ENCODE measurements at regions not wholly inside any gene's neighbourhood (a gene's known extent, or its start where the extent isn't known, plus 50 kb on each side); places are given as distances from the start of the nearest gene placed in this dataset.

DNA sequence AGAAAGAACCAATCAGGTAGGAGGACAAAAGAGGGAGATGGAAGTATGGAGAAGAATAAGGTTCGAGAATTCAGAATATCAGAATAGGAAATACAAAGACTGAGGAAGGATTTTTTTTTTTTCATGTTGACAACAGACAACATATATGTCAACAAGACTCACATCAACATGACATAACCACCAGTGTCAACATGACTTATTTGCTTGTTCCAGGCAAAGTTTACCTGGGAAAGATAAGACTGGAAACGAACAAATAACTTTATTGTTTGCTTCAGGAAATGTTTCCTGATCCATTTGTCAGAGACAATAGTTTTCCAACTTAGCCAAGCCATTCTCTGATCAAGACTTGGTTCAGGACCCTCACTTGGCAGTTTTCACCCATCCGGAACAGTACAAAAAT is 321.9 kb upstream of the NETO1 start:
- Histone ChIP-seq H3K4me1 (ENCODE audit: control insufficient read depth, insufficient read depth, low read length, poor library complexity, severe bottlenecking) (no peaks in the 10 kb centered on the region), H3K36me3 (ENCODE audit: control insufficient read depth, insufficient read depth, low read length) (no peaks in the 10 kb centered on the region), H3K27ac (ENCODE audit: insufficient read depth, low read length, poor library complexity, severe bottlenecking) (no peak overlapping the region), H3K9me3 (ENCODE audit: control insufficient read depth in 2 of 2, low read length in 2 of 2) (no peaks in the 10 kb centered on the region), H3K4me3 (ENCODE audit: low read depth, low read length) (no peak overlapping the region), H3K27me3 (ENCODE audit: control insufficient read depth, insufficient read depth, low read length) (no peaks in the 10 kb centered on the region)
- DNase-seq, result no peak
- Mint-ChIP-seq H3K36me3 (no peaks in the 10 kb centered on the region), H3K27me3 (no peaks in the 10 kb centered on the region), H3K4me1 (no peaks in the 10 kb centered on the region), H3K27ac (no peak overlapping the region), H3K4me3 (no peak overlapping the region), H3K9me3 (peaks cover 0 to 21% (median 10%) of the 10 kb centered on the region in 7 donors)
- no peak for ATAC-seq (ENCODE audit: low read depth in 2 of 2)

DNA sequence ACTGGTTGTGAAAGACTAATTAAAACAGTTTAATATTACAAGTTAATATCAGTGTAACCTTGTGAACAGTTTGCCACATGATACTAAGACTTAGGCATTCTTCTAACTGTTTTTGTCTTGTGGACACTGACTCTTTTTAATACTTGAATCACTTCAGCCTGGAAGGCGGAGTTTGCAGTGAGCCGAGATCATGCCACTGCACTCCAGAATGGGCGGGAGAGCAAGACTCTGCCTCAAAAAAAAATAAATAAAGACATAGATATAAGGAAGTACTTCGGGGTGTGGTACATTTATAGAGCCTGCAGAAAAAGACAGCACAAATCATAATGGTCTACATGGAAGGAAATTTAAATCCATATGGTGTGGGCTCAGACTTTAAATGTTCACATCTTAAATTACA is 300.4 kb upstream of the NETO1 start:
- H3K4me3 ChIP-seq (ENCODE audit: low read depth, low read length), result no peak overlapping the region
- no peak overlapping the region for H3K27ac ChIP-seq (ENCODE audit: insufficient read depth, low read length, poor library complexity, severe bottlenecking)
- H3K27me3 ChIP-seq (ENCODE audit: control insufficient read depth, insufficient read depth, low read length), result no peaks in the 10 kb centered on the region
- ATAC-seq (ENCODE audit: low read depth in 2 of 2), result no peak
- Mint-ChIP-seq H3K27me3 (no peaks in the 10 kb centered on the region), H3K9me3 (peaks cover 0 to 11% (median 2%) of the 10 kb centered on the region in 7 donors), H3K4me1 (no peaks in the 10 kb centered on the region), H3K27ac (no peak overlapping the region), H3K36me3 (no peaks in the 10 kb centered on the region), H3K4me3 (no peak overlapping the region)
- DNase-seq, result no peak
- no peaks in the 10 kb centered on the region for H3K36me3 ChIP-seq (ENCODE audit: control insufficient read depth, insufficient read depth, low read length)
- peaks cover 0 to 2% of the 10 kb centered on the region in 2 experiments for H3K9me3 ChIP-seq (ENCODE audit: control insufficient read depth in 2 of 2, low read length in 2 of 2)
- H3K4me1 ChIP-seq (ENCODE audit: control insufficient read depth, insufficient read depth, low read length, poor library complexity, severe bottlenecking), result no peaks in the 10 kb centered on the region

DNA sequence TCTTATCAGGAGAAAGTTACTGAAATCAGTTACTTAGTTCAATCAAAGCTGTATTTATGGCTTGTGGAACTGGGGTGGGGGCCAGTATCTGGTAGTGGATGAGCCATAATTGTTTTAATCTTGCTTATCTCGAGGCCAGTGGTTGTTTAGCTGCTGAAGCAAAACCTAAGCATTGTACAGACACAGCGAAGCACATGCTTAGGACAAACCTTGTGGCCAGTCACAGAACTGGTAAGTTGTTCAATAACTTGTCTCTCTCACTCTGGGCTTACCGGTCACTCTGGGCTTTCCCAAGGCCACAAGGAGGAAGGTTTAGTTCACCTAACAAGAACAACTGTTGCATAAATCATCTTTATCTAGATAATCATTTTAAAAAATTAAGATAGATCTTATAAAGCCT is 296.6 kb upstream of the NETO1 start:
- no peak for ATAC-seq (ENCODE audit: low read depth in 2 of 2)
- Histone ChIP-seq H3K36me3 (ENCODE audit: control insufficient read depth, insufficient read depth, low read length) (no peaks in the 10 kb centered on the region), H3K9me3 (ENCODE audit: control insufficient read depth in 2 of 2, low read length in 2 of 2) (peaks cover 0 to 3% of the 10 kb centered on the region in 2 experiments), H3K4me3 (ENCODE audit: low read depth, low read length) (no peak overlapping the region), H3K4me1 (ENCODE audit: control insufficient read depth, insufficient read depth, low read length, poor library complexity, severe bottlenecking) (no peaks in the 10 kb centered on the region), H3K27me3 (ENCODE audit: control insufficient read depth, insufficient read depth, low read length) (no peaks in the 10 kb centered on the region), H3K27ac (ENCODE audit: insufficient read depth, low read length, poor library complexity, severe bottlenecking) (no peak overlapping the region)
- no peak overlapping the region for H3K4me3 Mint-ChIP-seq
- H3K9me3 Mint-ChIP-seq, result peaks cover 0 to 10% (median 4%) of the 10 kb centered on the region in 7 donors
- no peak for DNase-seq
- H3K4me1 Mint-ChIP-seq, result no peaks in the 10 kb centered on the region
- H3K27ac Mint-ChIP-seq, result no peak overlapping the region
- H3K27me3 Mint-ChIP-seq, result no peaks in the 10 kb centered on the region
- H3K36me3 Mint-ChIP-seq, result no peaks in the 10 kb centered on the region

- Mint-ChIP-seq H3K4me3 (no peak overlapping the region), H3K36me3 (no peaks in the 10 kb centered on the region), H3K27me3 (no peaks in the 10 kb centered on the region), H3K27ac (no peak overlapping the region), H3K4me1 (no peaks in the 10 kb centered on the region), H3K9me3 (peaks cover 0 to 10% (median 3%) of the 10 kb centered on the region in 7 donors)
- Histone ChIP-seq H3K36me3 (ENCODE audit: control insufficient read depth, insufficient read depth, low read length) (no peaks in the 10 kb centered on the region), H3K4me1 (ENCODE audit: control insufficient read depth, insufficient read depth, low read length, poor library complexity, severe bottlenecking) (no peaks in the 10 kb centered on the region), H3K9me3 (ENCODE audit: control insufficient read depth in 2 of 2, low read length in 2 of 2) (peaks cover 0 to 3% of the 10 kb centered on the region in 2 experiments), H3K27me3 (ENCODE audit: control insufficient read depth, insufficient read depth, low read length) (no peaks in the 10 kb centered on the region), H3K4me3 (ENCODE audit: low read depth, low read length) (no peak overlapping the region), H3K27ac (ENCODE audit: insufficient read depth, low read length, poor library complexity, severe bottlenecking) (no peak overlapping the region)
- no peak for ATAC-seq (ENCODE audit: low read depth in 2 of 2)
- no peak for DNase-seq
Observed at GRCh38 chr18:73163236-73163635, 295.4 kb upstream of the NETO1 start.

- no peak overlapping the region for H3K4me3 ChIP-seq (ENCODE audit: low read depth, low read length)
- Mint-ChIP-seq H3K27ac (no peak overlapping the region), H3K36me3 (no peaks in the 10 kb centered on the region), H3K4me1 (no peaks in the 10 kb centered on the region), H3K4me3 (no peak overlapping the region), H3K27me3 (no peaks in the 10 kb centered on the region), H3K9me3 (peaks cover 0 to 18% (median 3%) of the 10 kb centered on the region in 7 donors)
- peaks cover 0 to 8% of the 10 kb centered on the region in 2 experiments for H3K9me3 ChIP-seq (ENCODE audit: control insufficient read depth in 2 of 2, low read length in 2 of 2)
- no peaks in the 10 kb centered on the region for H3K4me1 ChIP-seq (ENCODE audit: control insufficient read depth, insufficient read depth, low read length, poor library complexity, severe bottlenecking)
- H3K36me3 ChIP-seq (ENCODE audit: control insufficient read depth, insufficient read depth, low read length), result no peaks in the 10 kb centered on the region
- no peak overlapping the region for H3K27ac ChIP-seq (ENCODE audit: insufficient read depth, low read length, poor library complexity, severe bottlenecking)
- no peak for ATAC-seq (ENCODE audit: low read depth in 2 of 2)
- no peak for DNase-seq
- no peaks in the 10 kb centered on the region for H3K27me3 ChIP-seq (ENCODE audit: control insufficient read depth, insufficient read depth, low read length)
Observed at GRCh38 chr18:73156117-73156516, 288.3 kb upstream of the NETO1 start.

GRCh38 chr18:73153271-73153670 is 285.5 kb upstream of the NETO1 start:
- H3K27ac Mint-ChIP-seq, result no peak overlapping the region
- H3K36me3 Mint-ChIP-seq, result no peaks in the 10 kb centered on the region
- H3K9me3 ChIP-seq (ENCODE audit: control insufficient read depth in 2 of 2, low read length in 2 of 2), result peaks cover 0 to 8% of the 10 kb centered on the region in 2 experiments
- H3K36me3 ChIP-seq (ENCODE audit: control insufficient read depth, insufficient read depth, low read length), result no peaks in the 10 kb centered on the region
- H3K9me3 Mint-ChIP-seq, result peaks cover 0 to 19% (median 3%) of the 10 kb centered on the region in 7 donors
- DNase-seq, result no peak
- H3K27me3 Mint-ChIP-seq, result no peaks in the 10 kb centered on the region
- no peaks in the 10 kb centered on the region for H3K4me1 Mint-ChIP-seq
- no peak overlapping the region for H3K4me3 Mint-ChIP-seq
- no peaks in the 10 kb centered on the region for H3K27me3 ChIP-seq (ENCODE audit: control insufficient read depth, insufficient read depth, low read length)
- H3K4me1 ChIP-seq (ENCODE audit: control insufficient read depth, insufficient read depth, low read length, poor library complexity, severe bottlenecking), result no peaks in the 10 kb centered on the region
- H3K27ac ChIP-seq (ENCODE audit: insufficient read depth, low read length, poor library complexity, severe bottlenecking), result no peak overlapping the region
- ATAC-seq (ENCODE audit: low read depth in 2 of 2), result no peak
- H3K4me3 ChIP-seq (ENCODE audit: low read depth, low read length), result no peak overlapping the region

- no peaks in the 10 kb centered on the region for H3K4me1 ChIP-seq (ENCODE audit: control insufficient read depth, insufficient read depth, low read length, poor library complexity, severe bottlenecking)
- Mint-ChIP-seq H3K9me3 (peaks cover 0 to 25% (median 3%) of the 10 kb centered on the region in 7 donors), H3K4me1 (no peaks in the 10 kb centered on the region), H3K27me3 (no peaks in the 10 kb centered on the region), H3K36me3 (no peaks in the 10 kb centered on the region), H3K27ac (no peak overlapping the region), H3K4me3 (no peak overlapping the region)
- DNase-seq (no peak), ATAC-seq (ENCODE audit: low read depth in 2 of 2) (no peak)
- no peaks in the 10 kb centered on the region for H3K27me3 ChIP-seq (ENCODE audit: control insufficient read depth, insufficient read depth, low read length)
- no peak overlapping the region for H3K27ac ChIP-seq (ENCODE audit: insufficient read depth, low read length, poor library complexity, severe bottlenecking)
- H3K9me3 ChIP-seq (ENCODE audit: control insufficient read depth in 2 of 2, low read length in 2 of 2), result peaks cover 0 to 8% of the 10 kb centered on the region in 2 experiments
- H3K36me3 ChIP-seq (ENCODE audit: control insufficient read depth, insufficient read depth, low read length), result no peaks in the 10 kb centered on the region
- no peak overlapping the region for H3K4me3 ChIP-seq (ENCODE audit: low read depth, low read length)
Observed at GRCh38 chr18:73151086-73151485, 283.3 kb upstream of the NETO1 start.

- no peak overlapping the region for H3K4me3 ChIP-seq (ENCODE audit: low read depth, low read length)
- no peaks in the 10 kb centered on the region for H3K36me3 ChIP-seq (ENCODE audit: control insufficient read depth, insufficient read depth, low read length)
- ATAC-seq (ENCODE audit: low read depth in 2 of 2), result no peak
- no peaks in the 10 kb centered on the region for H3K4me1 ChIP-seq (ENCODE audit: control insufficient read depth, insufficient read depth, low read length, poor library complexity, severe bottlenecking)
- peaks cover 0 to 22% (median 2%) of the 10 kb centered on the region in 7 donors for H3K9me3 Mint-ChIP-seq
- no peak for DNase-seq
- H3K4me1 Mint-ChIP-seq, result no peaks in the 10 kb centered on the region
- H3K9me3 ChIP-seq (ENCODE audit: control insufficient read depth in 2 of 2, low read length in 2 of 2), result peaks cover 0 to 8% of the 10 kb centered on the region in 2 experiments
- no peaks in the 10 kb centered on the region for H3K27me3 ChIP-seq (ENCODE audit: control insufficient read depth, insufficient read depth, low read length)
- no peaks in the 10 kb centered on the region for H3K27me3 Mint-ChIP-seq
- no peak overlapping the region for H3K27ac Mint-ChIP-seq
- no peaks in the 10 kb centered on the region for H3K36me3 Mint-ChIP-seq
- no peak overlapping the region for H3K27ac ChIP-seq (ENCODE audit: insufficient read depth, low read length, poor library complexity, severe bottlenecking)
- H3K4me3 Mint-ChIP-seq, result no peak overlapping the region
Observed at GRCh38 chr18:73150199-73150598, 282.4 kb upstream of the NETO1 start.
